NCI-H1436 (cell line): ENCODE measurements at regions not wholly inside any gene's neighbourhood (a gene's known extent, or its start where the extent isn't known, plus 50 kb on each side); places are given as distances from the start of the nearest gene placed in this dataset.
"Not testable (repeated sequence)": the region's sequence is repeated elsewhere in the genome, so short reads cannot be mapped to it uniquely, and the experiment has no call there.

Experiments
- DNase-seq: peaks from one replicate; lab custom pipeline; 2025; lab: John Stamatoyannopoulos, UW

DNA sequence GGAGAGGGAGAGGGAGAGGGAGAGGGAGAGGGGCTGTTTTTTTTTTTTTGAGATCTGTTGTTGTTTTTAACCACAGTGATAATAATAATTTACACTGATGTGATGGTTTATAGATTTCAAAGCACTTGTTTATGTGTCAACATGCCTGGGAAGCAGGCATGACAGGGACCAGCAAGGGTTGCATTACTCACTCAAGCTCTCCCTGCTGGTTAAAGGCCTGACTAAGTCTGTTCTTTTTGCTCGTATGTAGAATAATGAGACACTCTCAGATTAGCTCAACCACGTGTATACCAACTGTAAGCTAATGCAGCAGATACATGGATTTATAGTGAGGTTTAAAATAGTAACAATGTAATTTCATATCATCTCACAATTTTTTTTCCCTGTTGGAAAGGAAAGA is 134.6 kb upstream of the BOD1L1 start:
- DNase-seq: no peak

GRCh38 chr4:13763707-13764106 is 136.2 kb upstream of the BOD1L1 start:
- DNase-seq: no peak

DNA sequence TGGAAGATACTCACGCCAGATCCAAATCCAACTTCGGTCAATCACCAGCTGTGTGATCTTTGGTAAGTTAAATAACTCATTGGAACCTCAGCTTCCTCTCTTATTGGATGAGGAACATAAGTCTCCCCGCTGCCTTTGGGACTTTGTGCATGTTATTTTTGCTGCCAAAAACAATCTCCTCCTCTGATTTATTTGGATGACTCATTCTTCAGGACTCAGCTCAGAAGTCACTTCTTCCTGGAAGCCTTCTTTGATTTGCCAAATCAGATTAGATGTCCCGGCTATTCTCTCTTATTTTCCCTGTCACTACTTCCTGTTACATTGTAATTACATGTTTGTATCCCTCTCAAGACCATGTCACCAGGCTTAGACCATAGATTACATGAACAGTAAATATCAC is 138.0 kb upstream of the BOD1L1 start:
- no peak for DNase-seq

DNA sequence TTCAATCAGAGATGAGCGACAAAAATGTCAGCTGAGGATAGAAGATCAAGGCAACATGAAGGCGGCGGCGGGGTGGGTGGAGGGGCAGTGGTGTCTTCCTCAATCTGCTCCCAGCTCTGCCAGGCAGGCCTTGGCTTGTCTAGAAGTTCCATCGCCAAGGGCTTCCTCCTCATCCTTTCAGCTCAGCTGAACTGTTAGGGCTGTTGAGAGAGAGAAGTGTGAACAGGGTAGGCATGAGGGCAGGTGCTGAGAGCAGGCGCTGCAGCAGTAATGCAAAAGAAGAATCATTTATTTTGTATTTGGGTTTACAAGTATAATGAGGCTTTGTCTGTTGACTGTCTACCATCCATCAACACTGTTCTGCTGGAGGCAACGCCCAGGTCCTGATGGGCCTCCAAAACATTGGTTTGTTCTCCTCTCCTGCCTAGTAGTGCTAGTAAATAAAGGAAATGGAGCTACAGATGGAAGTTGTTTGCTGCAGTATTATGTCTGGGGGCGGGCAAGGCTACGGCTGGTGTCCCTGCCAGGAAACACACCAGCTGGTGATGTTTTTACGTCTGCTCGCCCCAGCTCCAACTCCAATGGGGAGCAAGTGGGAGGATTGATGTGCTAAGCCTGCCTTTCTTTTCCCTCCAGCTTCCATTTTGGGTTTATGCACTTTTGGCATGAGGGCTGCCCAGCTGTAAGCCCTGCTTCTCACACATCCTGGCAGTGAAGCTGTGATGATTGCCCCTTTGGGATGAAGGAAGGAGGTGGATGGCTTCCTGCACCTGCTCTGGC is 139.4 kb upstream of the BOD1L1 start:
- DNase-seq: no peak

GRCh38 chr4:13777341-13777740 is 149.8 kb upstream of the BOD1L1 start:
- DNase-seq: no peak

DNA sequence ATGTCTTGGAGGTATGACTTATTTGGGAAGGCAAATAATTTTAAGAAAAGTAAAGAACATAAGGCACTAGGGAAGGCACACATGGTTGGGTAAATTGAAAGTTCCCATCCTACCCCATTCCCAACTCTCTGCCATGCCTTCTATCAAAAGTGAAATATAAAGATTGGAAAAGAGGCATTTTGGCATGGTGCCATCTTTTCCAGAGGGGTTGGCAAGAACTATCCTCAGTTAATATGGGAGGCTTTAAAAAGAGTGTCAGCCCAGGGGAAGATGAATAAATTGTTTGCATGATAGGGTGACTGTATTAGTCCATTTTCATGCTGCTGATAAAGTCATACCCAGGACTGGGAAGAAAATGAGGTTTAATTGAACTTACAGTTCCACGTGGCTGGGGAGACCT is 150.8 kb upstream of the BOD1L1 start:
- no peak for DNase-seq

DNA sequence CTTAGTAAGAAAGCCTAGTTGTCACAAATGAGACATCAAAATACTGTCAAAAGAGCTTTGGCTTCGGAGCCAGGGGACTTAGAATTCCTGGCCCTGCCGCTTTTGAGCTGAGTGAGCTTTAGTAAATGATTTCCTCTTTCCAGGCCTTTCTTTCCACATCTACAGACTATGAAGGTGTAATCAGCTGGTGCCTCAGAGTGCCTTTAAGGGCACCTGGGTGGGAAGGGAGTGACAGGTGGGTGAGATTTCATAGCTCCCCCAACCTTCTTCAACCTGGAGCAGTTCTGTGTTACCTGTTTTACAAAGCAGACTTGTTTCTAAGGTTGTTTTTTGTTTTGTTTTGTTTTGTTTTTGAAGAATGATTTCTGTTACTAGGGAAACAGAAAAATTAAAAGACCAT is 154.7 kb upstream of the BOD1L1 start:
- DNase-seq: no peak

GRCh38 chr4:13783800-13784411 is 156.4 kb upstream of the BOD1L1 start:
- no peak for DNase-seq

DNA sequence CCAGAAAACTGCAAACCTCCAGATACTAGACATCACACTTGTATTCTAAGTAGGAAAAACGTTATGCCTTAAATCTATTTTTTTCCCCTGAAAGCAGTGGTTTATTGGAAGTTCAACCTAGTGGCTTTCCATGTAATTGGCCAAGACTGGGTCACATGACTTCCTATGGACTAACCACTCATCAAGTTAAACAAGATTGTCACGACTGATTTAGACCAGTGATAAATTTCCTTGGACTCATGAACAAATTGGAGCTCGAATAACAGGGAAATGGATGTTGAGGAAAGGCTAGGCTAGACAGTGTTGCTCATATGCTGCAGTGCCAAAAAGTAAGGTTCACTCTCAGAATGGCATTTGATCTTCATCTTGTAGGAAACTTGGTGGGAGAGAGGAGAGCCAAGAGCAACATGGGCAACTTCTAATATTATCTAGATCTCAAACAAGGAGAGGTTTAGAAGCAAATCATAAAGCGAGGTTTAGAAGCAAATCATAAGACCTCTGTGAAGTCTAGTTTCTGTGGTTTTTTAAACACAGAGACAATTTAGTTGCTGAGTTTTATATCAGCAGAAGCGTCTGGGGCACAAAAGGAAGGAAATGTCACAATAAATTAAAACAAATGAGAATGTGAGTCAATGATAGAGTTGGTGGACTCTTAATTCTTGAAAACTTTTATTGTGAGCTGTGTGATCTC is 165.6 kb upstream of the BOD1L1 start:
- DNase-seq: no peak

DNA sequence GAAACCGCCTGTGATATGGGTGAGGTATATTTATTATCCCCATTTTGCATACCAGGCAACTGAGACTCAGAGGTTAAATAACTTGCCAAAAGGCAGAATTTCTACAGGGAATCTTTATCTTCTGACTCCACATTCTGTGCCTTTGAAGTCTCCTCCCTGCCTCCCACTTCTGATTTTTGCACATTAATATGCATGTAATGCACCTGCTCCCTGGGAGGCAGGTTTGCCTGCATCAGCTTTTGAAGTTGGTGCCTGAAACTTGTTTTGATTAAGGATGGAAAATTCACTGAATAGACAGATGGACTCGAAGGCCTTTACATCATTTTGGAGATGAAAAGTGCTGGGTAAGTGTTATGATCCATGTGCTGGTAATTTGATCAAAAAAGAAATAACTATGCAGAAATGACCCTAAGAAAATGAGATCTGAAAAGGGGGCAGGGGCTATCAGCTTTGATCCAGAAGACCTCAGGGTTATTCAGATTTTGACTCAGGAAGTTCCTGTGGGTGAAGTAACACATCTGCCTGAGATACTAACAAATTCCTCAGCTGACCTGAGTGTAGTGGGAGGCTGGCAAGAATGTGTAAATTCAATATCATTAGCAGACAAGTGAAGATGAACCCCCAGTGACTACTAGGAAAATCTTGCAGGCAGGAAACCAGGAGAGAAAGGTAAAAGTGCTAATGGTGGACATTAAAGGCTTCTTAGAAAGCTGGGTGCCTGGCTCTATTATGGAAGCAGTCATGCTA is 167.5 kb upstream of the BOD1L1 start:
- DNase-seq: no peak

DNA sequence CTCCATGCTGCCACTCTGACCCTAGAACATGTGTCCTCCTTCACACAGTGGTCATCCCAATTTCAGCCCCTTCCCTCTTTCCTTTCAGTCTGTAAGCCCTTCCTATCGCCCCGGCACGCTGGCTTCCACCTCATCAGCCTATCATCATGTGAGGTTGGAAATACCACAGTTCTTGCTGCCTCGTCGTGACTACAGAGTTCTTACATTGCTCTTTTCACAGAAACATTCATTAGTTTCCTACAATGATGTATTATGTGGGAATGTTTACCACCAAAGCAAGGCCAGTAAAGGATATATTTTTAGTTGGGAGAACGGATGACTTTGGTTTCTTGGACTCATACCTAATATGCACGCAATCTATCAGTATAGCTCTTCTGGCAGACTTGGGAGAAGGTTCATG is 169.5 kb upstream of the BOD1L1 start:
- no peak for DNase-seq

GRCh38 chr4:13815231-13815630 is 187.7 kb upstream of the BOD1L1 start:
- DNase-seq: no peak

GRCh38 chr4:13816472-13816871 is 188.9 kb upstream of the BOD1L1 start:
- DNase-seq: no peak

DNA sequence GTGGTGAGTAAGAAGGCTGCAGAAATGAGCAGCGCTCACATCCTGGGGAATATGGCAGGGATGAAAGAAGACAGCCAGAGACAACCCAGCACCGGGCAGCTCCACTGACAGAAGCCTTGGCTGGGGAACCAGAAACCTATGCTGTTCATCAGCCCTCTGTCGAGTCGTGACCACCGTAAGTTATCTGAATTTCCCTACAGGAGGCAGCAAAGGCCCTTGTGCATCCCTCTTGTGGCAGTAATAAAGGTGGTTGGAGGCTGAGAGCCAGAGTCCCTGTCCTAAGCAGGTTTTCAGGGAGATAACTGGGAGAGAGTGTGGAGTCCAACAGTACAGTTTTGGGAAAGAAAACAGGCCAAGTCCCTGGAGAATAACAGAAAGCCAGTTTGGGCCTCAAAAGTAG is 194.0 kb upstream of the BOD1L1 start:
- DNase-seq: no peak

DNA sequence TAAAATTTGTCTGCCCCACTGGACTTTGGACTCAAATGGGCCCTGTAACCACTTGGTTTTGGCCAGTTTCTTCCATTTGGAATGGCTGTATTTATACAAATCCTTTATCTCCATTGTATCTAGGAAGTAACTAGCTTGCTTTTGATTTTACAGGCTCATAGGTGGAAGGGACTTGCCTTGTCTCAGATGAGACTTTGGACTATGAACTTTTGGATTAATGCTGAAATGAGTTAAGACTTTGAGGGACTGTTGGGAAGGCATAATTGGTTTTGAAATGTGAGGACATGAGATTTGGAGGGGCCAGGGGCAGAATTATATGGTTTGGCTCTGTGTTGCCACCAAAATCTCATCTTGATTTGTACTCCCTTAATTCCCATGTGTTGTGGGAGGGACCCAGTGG is 198.3 kb upstream of the BOD1L1 start:
- DNase-seq: not testable (repeated sequence)

DNA sequence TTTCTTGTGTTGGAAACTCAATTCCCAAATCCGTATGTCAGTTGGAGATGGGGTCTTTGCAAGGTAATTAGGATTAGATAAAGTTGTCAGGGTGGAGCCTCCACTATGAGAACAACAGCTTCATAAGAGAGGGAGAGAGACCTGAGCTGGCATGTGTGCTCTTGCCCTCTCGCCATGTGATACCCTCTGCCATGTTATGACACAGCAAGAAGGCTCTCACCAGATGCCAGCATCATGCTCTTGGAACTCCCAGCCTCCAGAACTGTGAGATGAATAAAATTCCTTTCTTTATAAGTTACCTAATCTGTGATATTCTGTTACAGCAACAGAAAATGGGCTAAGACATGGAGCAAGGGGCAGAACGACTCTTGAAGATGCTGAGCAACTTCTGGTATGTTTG is 201.9 kb upstream of the BOD1L1 start:
- DNase-seq: no peak

DNA sequence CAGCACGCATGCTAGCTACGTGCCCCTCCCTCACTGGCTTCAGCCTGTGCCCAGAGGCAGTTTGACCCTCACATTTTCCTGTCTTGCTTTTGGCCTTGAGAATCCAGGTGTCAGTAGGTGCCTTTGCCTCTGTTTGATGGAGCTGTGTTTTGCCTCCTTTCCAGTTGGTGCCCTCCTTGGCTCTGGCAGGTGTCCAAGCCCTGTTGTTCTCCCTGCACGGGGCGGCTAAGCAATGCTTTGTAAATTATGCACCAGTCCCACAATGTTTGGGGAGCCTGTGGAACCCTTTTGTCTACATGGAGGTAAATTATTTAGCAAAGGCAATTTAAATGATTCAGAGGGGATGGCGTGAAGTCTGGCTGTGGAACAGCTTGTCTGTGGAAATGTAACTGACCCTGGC is 202.9 kb upstream of the BOD1L1 start:
- DNase-seq: no peak

DNA sequence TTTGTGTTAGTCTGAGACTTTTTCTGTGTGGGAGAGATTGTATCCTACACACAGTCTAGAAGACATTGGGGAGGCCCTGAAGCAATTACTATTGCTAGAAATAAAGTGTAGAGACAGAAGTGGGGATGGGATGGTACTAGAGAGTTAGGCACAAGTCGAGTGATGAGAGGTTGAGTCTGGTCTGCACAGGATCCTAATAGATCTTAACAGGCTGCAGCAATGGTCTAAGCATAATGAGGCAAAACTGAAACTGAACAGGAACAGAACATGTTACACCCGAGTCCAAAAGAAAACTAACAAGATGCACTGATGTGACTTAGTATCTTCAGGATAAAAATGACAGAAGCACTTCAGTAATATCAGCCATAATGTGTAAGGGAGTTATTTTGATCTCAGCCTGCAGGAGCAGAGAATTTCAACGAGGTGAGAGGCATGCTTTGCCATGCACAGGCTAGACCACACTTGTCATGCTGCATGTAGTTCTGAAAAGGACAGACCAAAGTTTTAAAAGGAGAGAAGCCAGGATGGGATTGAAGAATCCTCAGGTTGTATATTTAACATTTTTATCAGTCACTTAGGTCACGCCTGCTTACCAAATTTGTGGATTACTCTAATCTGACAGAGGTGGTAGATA is 205.8 kb upstream of the BOD1L1 start:
- no peak for DNase-seq

DNA sequence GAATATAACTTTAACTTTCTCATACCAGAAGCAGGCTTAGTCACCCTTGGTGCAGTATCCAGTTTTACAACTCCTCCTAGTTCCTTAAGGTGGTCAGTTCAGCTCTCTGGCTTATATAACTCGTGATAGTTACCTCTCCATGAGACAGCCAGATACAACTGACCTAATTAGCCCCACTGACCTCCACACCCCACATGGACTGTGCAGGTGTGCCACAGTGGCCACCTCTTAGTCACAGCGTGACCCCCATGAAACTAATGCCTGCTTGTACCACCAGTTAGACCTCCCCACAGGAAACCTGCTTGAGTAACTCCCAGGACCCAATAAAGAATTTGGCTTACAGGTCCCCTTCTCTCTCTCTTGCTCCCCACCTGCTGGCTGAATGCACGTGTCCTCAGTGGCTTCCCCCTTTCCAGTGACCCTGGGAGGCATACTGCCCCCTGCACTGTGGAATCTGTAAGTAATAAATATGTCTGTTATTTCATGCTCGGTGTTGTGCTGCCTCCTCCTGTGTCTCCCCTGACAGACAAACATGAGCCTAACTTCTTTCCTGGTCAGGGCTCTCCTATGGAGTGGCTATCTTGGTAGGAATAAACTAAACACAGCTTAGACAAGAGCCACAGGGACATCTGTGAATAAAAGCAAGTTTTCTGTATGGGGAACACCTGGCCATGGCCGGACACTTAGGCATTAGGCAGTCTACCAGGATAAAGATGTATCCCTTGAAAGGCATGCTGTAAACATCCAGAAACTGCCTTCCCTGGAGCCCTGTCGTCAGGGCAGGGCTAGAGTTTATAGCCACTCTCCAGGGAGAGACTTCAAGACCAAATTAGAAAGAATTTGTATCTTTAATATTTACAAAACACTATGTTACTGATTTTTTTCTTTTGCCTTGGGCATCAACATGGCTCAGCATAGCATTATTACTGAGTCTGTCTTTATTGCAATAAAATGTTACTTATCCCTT is 209.7 kb upstream of the BOD1L1 start:
- DNase-seq: no peak

DNA sequence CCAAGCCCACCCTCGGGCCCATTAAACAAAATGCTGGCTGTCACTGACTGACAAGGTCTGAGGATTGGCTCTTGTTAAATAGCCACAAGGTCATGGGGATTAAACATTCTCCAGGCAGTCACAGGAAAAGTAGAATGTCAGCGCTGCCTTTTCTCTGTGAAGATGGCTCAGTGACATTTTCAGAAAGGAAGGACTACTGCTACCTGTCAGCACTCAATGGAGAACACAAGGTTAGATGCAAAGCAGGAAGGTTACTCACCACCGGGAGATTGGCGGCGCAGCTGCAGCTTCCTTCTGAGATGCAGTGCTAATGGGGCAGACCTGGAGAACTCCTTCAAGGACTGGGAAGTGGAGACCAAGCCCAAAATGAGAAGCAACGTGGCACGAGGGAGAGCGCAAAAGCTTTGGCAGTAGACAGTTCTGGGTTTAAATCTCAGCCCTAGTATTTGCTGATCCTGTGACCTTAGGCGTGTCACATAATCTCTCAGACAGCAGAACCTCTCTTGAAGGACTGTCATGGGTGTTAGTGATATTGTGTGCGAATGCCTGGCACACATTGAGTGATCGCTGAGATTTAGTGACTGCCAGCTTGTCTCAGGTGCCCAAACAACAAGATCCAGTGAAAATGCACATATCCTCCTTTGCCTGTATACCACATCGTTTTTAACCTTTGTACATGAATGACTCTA is 213.1 kb upstream of the BOD1L1 start:
- no peak for DNase-seq
